ENCODE measurements at regions not wholly inside any gene's neighbourhood (a gene's known extent, or its start where the extent isn't known, plus 50 kb on each side); places are given as distances from the start of the nearest gene placed in this dataset.
"Not testable (repeated sequence)": the region's sequence is repeated elsewhere in the genome, so short reads cannot be mapped to it uniquely, and the experiment has no call there.

GRCh38 chr7:85710960-85711359 is 524.1 kb upstream of the SEMA3D start:
- DNase-seq = no peak

GRCh38 chr7:85708221-85708620 is 521.4 kb upstream of the SEMA3D start:
- DNase-seq = no peak

GRCh38 chr7:85705076-85705475 is 518.2 kb upstream of the SEMA3D start:
- DNase-seq = no peak

GRCh38 chr7:85703251-85704010 is 516.6 kb upstream of the SEMA3D start:
- no peak for DNase-seq

GRCh38 chr7:85702348-85702747 is 515.5 kb upstream of the SEMA3D start:
- no peak for DNase-seq

- no peak for DNase-seq
Measured at GRCh38 chr7:85699482-85699881, 512.6 kb upstream of the SEMA3D start.

GRCh38 chr7:85695533-85695932 is 508.7 kb upstream of the SEMA3D start:
- no peak for DNase-seq

GRCh38 chr7:85695041-85695440 is 508.2 kb upstream of the SEMA3D start:
- DNase-seq = no peak

- no peak for DNase-seq
Measured at GRCh38 chr7:85693326-85693725, 506.5 kb upstream of the SEMA3D start.

- no peak for DNase-seq
Measured at GRCh38 chr7:85688712-85689111, 501.9 kb upstream of the SEMA3D start.

- DNase-seq = no peak
Measured at GRCh38 chr7:85686401-85687181, 499.7 kb upstream of the SEMA3D start.

- no peak for DNase-seq
Measured at GRCh38 chr7:85685901-85686300, 499.0 kb upstream of the SEMA3D start.

GRCh38 chr7:85682833-85683620 is 496.2 kb upstream of the SEMA3D start:
- DNase-seq = no peak

GRCh38 chr7:85681241-85681640 is 494.4 kb upstream of the SEMA3D start:
- DNase-seq = no peak

GRCh38 chr7:85675093-85675492 is 488.2 kb upstream of the SEMA3D start:
- not testable (repeated sequence) for DNase-seq

GRCh38 chr7:85673876-85674275 is 487.0 kb upstream of the SEMA3D start:
- DNase-seq = no peak

- no peak for DNase-seq
Measured at GRCh38 chr7:85669225-85669624, 482.4 kb upstream of the SEMA3D start.

GRCh38 chr7:85664341-85664740 is 477.5 kb upstream of the SEMA3D start:
- no peak for DNase-seq

GRCh38 chr7:85659364-85659763 is 472.5 kb upstream of the SEMA3D start:
- no peak for DNase-seq

- DNase-seq = no peak
Measured at GRCh38 chr7:85655252-85655651, 468.4 kb upstream of the SEMA3D start.

GRCh38 chr7:85644272-85644671 is 457.4 kb upstream of the SEMA3D start:
- DNase-seq = no peak

- DNase-seq = no peak
Measured at GRCh38 chr7:85641331-85641730, 454.5 kb upstream of the SEMA3D start.

GRCh38 chr7:85638394-85638793 is 451.5 kb upstream of the SEMA3D start:
- DNase-seq = no peak

- DNase-seq = no peak
Measured at GRCh38 chr7:85634951-85635350, 448.1 kb upstream of the SEMA3D start.

Measured in right forelimb (tissue), 1 donor.